Transverse colon (tissue), 3 donors: ENCODE measurements at regions not wholly inside any gene's neighbourhood (a gene's known extent, or its start where the extent isn't known, plus 50 kb on each side); places are given as distances from the start of the nearest gene placed in this dataset.

Experiments
- CTCF ChIP-seq, 5 experiments: fragments of 200-600 bp in 3 of 5; fragments of 450-650 bp in 2 of 5; sonication (generic) in 3 of 5; IDR thresholded peaks; 1 replicate in 2 of 5; 2 replicates in 3 of 5; pipeline ENCODE4 v1.5.1; 2016 to 2017; ENCODE audit warnings: antibody characterized with exemption in 5 of 5, inconsistent platforms in 3 of 5, mild to moderate bottlenecking in 2 of 5, moderate library complexity in 1 of 5
- POLR2A ChIP-seq: fragments of 450-650 bp; IDR thresholded peaks from one replicate; pipeline ENCODE4 v1.6.1; 2016; ENCODE audit warnings: antibody characterized with exemption, mild to moderate bottlenecking, moderate library complexity

GRCh38 chr1:238404481-238404880 lies 513.8 kb upstream of the ZP4 start:
- TF ChIP-seq CTCF (IDR thresholded peaks at IDR 0.05) (no peak), POLR2A (no peak)
